ENCODE measurements at regions not wholly inside any gene's neighbourhood (a gene's known extent, or its start where the extent isn't known, plus 50 kb on each side); places are given as distances from the start of the nearest gene placed in this dataset.

DNA sequence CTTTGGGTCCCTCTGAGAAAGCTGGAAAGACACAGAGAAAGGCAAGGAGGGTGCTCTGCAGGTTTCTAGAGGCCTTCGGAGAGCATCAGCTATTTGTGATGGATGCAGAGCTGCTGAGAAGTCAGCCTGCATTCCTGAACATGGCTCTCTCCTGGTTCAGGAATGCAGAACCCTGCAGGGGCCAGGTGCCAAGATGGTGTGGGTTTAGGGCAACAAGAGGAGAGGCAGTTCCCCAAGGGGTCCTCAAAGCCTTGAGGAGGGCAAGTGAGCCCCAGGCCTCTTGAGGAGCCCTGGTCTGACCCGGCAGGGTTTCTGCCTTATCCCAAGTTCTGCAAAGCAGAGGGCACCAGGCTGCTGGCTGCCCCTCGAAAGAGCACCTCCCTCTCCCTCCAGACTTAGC lies 93.3 kb downstream of the HS1BP3 start:
- Mint-ChIP-seq H3K27ac (no peak overlapping the region), H3K9me3 (no peaks in the 10 kb centered on the region), H3K36me3 (no peaks in the 10 kb centered on the region), H3K27me3 (peaks cover 33% of the 10 kb centered on the region), H3K4me3 (no peak overlapping the region), H3K4me1 (no peaks in the 10 kb centered on the region)
- no peak for DNase-seq
- CTCF ChIA-PET = no interaction called here

DNA sequence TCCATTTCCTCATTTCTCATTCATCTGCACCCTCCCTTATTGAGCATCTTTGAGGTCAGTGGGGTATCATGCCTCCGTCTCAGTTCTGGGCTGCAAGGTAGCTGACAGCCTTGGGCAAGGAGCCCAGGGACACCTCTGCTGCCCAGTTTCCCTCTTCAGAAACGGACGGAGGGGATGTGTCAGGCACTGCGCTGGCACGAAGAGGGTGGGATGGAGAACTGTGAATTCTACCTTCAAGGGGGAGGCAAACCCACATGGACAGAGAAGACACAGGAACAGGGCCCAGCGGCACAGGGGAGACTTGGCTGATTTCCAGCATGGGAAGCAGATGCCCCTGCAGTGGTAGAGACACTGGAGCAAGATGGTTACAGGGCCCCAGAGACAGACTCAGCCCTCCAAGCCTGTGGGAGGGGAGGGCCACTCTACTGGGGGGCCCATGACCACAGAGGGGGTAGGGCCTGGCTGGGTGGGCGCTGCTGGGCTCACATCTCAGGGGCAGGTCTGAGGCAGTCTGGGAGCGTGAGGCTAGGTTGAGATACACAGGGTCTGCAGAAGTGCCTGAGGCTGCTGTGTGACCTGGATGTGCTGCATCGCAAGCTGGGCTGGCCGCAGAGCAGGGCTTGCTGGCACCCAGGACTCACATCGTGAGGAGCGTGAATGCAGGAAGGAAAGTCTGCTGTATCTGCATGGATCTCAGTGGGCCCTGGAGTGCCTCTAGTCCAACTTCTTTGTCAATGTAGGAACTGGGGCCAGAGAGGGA lies 92.3 kb downstream of the HS1BP3 start:
- Mint-ChIP-seq H3K4me1 (no peaks in the 10 kb centered on the region), H3K27ac (no peak overlapping the region), H3K36me3 (no peaks in the 10 kb centered on the region), H3K4me3 (no peak overlapping the region), H3K27me3 (peaks cover 42% of the 10 kb centered on the region), H3K9me3 (no peaks in the 10 kb centered on the region)
- CTCF ChIA-PET = no interaction called here
- no peak for DNase-seq

DNA sequence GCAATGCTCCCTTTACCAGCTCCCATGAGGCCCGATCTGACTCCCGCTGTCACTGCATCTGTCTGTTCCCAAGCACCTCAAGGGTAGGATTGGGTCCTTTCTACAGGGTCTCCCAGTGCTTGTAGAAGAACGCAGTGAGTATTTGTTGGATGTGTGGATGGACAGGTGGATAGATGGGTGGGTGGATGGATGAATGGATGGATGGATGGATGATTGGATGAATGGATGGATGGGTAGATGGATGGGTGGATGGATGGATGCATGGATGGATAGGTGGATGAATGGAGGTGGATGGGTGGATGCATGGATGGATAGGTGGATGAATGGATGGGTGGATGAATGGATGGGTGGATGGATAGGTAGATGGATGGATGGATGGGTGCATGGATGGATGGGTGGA lies 91.6 kb downstream of the HS1BP3 start:
- Mint-ChIP-seq H3K36me3 (no peaks in the 10 kb centered on the region), H3K4me1 (no peaks in the 10 kb centered on the region), H3K27me3 (peaks cover 48% of the 10 kb centered on the region), H3K27ac (no peak overlapping the region), H3K4me3 (no peak overlapping the region), H3K9me3 (no peaks in the 10 kb centered on the region)
- CTCF ChIA-PET = no interaction called here
- no peak for DNase-seq

DNA sequence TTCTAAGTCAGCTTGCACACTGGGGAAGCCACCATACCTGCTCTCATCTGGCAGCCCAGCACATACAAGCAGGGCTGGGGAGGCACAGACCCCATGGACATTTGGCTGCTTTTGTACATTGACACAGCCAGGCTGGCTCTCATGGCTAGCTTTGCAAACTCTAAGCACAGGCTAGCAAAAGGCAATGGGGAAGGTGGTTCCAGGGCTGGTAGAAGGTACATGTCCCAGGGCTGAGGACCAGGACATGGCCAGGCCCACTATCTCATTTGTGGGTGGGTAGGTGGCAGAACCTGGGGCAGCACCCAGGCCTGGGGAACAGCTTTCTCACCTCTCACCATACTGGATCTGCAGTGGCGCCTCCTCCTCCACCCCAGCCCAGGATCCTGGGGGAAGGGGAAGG lies 90.9 kb downstream of the HS1BP3 start:
- CTCF ChIA-PET = no interaction called here
- DNase-seq = no peak
- Mint-ChIP-seq H3K27me3 (peaks cover 50% of the 10 kb centered on the region), H3K4me3 (no peak overlapping the region), H3K36me3 (no peaks in the 10 kb centered on the region), H3K9me3 (no peaks in the 10 kb centered on the region), H3K4me1 (no peaks in the 10 kb centered on the region), H3K27ac (no peak overlapping the region)

DNA sequence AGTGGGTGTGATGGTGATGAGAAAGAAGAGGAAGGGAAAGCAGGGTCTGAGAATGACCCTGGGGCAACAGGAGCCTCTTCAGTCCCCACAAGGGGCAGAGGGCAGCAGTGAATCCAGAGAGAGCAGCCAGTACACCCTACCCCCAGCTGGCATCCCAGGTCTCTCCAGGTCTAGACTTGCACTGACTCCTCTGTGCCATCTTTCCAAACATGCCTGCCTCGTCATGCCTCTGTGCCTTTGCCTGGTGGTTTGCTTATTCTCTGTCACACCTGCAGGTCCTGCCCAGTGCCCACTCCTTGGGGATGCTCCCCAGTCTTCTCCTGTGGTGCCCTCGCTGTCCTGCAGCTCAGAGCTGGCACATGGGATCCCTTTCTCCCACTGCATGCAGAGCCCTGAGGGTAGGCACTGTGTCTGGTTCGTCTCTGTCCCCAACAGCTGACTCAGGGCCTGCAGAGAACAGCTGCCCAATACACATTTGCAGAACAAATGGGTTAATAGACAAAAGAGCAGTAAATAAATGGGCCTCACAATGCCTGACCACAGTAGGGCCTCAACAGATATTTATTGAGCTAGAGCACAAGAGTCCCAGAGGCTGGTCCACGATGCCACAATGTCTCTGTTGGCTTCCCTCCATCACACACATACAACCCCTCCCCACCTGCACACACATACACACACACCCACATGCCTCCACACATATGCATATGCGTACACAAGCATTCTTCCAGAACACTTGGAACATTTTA lies 89.8 kb downstream of the HS1BP3 start:
- H3K4me3 Mint-ChIP-seq = no peak overlapping the region
- H3K4me1 Mint-ChIP-seq = no peaks in the 10 kb centered on the region

DNA sequence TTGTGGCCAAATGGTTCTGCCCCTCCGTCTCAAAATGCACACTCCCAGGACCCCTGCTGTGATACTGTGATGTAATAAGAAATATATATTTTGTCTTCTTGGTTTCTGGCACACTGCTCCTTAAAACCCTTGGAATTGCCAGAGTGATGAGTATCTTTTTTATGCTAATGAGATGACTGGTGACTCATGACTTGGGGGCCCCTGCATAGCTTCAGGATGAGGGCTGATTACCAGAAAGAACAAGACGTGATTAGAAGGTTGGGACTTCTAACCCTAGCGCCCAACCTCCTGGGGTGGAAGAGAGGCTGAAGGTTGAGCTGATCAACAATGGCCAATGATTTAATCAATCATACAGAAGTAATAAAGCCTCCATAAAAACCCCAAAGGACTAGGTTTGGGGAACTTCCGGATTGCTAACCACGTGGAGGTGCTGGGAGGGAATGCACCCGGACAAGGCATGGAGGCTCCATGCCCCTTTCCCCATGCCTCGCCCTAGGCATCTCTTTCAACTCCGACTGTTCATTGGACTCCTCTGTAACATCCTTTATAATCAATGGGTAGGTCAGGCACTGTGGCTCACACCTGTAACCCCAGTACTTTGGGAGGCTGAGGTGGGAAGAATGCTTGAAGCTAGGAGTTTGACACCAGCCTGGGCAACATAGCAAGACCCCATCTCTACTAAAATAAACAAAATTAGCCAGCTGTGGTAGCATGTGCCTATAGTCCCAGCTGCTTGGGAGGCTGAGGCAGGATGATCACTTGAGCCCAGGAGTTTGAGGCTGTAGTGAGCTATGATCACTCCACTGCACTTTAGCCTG lies 89.1 kb downstream of the HS1BP3 start:
- no peak overlapping the region for H3K4me3 Mint-ChIP-seq
- CTCF ChIA-PET = interaction anchor here (1.0 to 1.2 kb wide), 2 partner anchors 10 to 82 kb away, joined by 3 read pairs; no protein-coding TSS in a partner anchor
- peaks cover 55% of the 10 kb centered on the region for H3K27me3 Mint-ChIP-seq
- H3K4me1 Mint-ChIP-seq = no peaks in the 10 kb centered on the region
- no peak overlapping the region for H3K27ac Mint-ChIP-seq
- DNase-seq = no peak
- no peaks in the 10 kb centered on the region for H3K9me3 Mint-ChIP-seq
- no peaks in the 10 kb centered on the region for H3K36me3 Mint-ChIP-seq

More for the DNA sequence above, 89.8 kb downstream of the HS1BP3 start:
- H3K27ac Mint-ChIP-seq = no peak overlapping the region
- no peaks in the 10 kb centered on the region for H3K36me3 Mint-ChIP-seq
- H3K27me3 Mint-ChIP-seq = peaks cover 52% of the 10 kb centered on the region
- no peaks in the 10 kb centered on the region for H3K9me3 Mint-ChIP-seq
- CTCF ChIA-PET = no interaction called here
- no peak for DNase-seq

DNA sequence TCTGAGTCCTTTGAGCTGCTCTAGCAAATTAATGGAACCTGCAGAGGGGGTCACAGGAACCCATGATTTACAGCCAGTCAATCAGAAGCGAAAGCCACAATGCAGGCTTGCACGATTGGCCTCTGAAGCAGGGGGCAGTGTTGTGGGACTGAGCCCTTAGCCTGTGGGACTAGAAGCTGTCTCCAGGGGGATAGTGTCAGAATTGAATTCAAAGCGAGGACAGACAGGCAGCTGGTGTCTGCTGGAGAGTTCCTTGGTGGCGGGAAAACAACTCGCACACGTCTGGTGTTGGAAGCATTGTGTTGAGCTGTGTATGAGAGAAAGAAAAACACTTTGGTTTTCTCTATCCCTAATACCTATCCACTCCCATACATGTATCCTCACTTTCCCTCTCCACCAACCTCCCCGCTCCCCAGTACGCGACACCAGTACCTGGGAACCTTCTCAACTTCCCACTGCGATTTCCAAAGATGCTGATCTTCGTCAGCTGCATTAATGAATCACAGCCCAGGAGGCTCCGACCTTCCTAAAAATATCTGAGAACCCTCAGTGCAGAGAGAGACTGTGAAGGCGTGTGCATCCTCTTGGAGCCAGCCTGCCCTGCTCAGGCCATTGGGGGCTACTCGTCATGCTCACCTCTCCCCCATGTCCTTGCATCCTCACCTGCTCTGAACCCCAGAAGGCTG lies 88.2 kb downstream of the HS1BP3 start:
- DNase-seq = no peak
- Mint-ChIP-seq H3K9me3 (no peaks in the 10 kb centered on the region), H3K36me3 (no peaks in the 10 kb centered on the region), H3K27ac (no peak overlapping the region), H3K27me3 (peaks cover 57% of the 10 kb centered on the region), H3K4me1 (no peaks in the 10 kb centered on the region), H3K4me3 (no peak overlapping the region)
- CTCF ChIA-PET = interaction anchor here (1.0 to 1.2 kb wide), 2 partner anchors 9 to 81 kb away, joined by 3 read pairs; no protein-coding TSS in a partner anchor

DNA sequence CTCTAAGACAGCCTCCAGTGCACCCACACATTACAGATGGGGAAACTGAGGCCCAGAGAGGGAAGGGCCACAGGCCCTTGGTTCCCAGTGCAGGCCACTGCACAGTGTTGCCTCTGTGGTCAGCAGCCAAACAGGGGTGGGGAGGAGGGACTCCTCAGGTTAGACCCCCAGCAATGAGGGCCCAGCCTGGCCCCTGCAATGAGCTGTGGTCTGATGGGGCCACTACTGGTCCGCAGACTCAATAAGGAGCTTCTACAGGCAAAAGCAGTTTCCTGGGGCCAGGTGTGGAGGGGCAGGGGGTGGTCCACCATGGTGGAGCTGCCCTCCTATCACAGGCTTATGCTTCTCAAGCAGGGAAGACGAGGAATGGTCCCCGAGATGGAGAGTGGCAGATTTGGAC lies 87.6 kb downstream of the HS1BP3 start:
- H3K27me3 Mint-ChIP-seq = peaks cover 57% of the 10 kb centered on the region
- no peak overlapping the region for H3K27ac Mint-ChIP-seq
- H3K4me1 Mint-ChIP-seq = no peaks in the 10 kb centered on the region
- no peaks in the 10 kb centered on the region for H3K36me3 Mint-ChIP-seq
- H3K9me3 Mint-ChIP-seq = no peaks in the 10 kb centered on the region
- CTCF ChIA-PET = interaction anchor here (1.0 kb wide), 2 partner anchors 80 to 98 kb away, joined by 3 read pairs; no protein-coding TSS in a partner anchor
- no peak overlapping the region for H3K4me3 Mint-ChIP-seq
- DNase-seq = no peak

DNA sequence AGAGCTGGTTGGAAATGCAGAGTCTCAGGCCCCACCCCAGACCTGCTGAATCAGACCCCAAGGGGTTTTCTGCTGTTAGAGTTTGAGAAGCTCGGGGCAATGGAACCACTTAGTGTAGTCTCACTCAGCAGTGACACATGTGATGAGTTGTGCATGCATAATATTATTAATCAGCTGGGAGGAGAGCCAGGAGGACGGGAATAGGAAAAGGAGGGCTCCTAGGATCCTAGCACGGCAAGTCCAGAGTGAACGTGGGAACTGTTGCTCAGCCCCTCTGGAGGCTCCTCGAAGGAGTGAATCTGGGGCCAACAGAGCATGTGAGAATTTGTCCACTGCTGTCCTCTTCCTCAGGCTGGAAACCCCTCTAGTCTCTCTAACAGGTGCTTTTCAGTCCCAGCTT lies 87.1 kb downstream of the HS1BP3 start:
- no peak for DNase-seq
- Mint-ChIP-seq H3K27ac (no peak overlapping the region), H3K4me3 (no peak overlapping the region), H3K27me3 (peaks cover 54% of the 10 kb centered on the region), H3K9me3 (no peaks in the 10 kb centered on the region), H3K4me1 (no peaks in the 10 kb centered on the region), H3K36me3 (no peaks in the 10 kb centered on the region)
- CTCF ChIA-PET = interaction anchor here (1.0 kb wide), 1 partner anchor 98 kb away, joined by 3 read pairs; no protein-coding TSS in a partner anchor

DNA sequence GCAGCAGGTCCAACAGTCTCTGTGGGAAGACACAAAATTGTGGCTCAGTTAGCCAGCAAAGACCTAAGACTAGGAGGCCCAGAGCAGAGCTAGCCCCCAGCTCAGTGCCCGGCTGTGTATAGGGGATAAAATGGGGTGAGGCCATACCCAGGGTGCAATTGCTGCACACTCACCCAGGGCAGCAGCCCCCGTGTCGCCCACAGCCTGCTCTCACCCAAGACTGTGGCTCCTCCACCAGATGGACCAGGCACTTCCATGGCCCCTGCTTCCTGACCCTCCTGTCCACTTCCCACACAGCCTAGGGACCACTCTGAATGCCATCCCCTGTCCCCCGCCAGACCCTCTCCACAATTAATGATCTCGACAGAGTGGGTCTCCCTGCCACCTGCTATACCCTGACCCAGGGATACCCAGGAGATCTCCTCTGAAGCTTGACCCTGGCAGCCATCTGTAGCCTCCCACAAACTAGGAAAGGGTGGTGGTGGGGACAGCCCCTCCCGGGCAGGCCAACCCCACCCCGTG lies 85.7 kb downstream of the HS1BP3 start:
- no peaks in the 10 kb centered on the region for H3K4me1 Mint-ChIP-seq
- H3K27ac Mint-ChIP-seq = no peak overlapping the region
- no peaks in the 10 kb centered on the region for H3K9me3 Mint-ChIP-seq
- no peak overlapping the region for H3K4me3 Mint-ChIP-seq
- no peak for DNase-seq
- H3K36me3 Mint-ChIP-seq = no peaks in the 10 kb centered on the region
- CTCF ChIA-PET = no interaction called here
- H3K27me3 Mint-ChIP-seq = peaks cover 53% of the 10 kb centered on the region

DNA sequence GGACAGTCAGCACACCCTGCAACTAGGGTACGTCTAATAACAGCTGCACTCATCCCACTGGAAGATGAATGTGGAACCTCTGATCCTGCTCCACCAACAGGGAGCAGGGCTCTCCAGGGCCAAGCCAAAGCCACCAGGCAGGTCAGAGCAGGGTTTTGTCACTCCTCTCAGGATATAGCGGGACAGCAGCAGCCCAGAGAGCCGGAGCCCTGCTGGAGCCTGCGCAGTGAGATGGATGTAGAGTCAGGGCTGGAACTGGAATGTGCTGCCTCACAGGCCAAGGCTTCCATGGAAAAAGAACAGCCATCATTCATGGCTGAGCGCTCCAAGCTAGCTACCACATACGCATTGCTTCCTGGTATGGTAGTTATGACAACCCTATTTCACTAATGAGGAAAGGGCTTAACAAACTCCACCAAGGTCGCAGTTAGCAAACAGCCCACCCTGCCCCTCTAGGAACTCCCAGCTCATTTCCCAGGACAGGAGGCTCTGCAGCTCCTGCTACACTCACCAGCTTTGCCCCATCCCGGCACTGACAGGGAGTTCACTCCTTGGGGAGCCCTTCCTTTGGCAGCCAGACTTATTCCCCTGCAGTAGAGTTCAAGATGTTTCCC lies 85.2 kb downstream of the HS1BP3 start:
- H3K9me3 Mint-ChIP-seq = no peaks in the 10 kb centered on the region
- H3K27ac Mint-ChIP-seq = no peak overlapping the region
- H3K4me3 Mint-ChIP-seq = no peak overlapping the region
- no peak for DNase-seq
- peaks cover 57% of the 10 kb centered on the region for H3K27me3 Mint-ChIP-seq
- CTCF ChIA-PET = no interaction called here
- no peaks in the 10 kb centered on the region for H3K36me3 Mint-ChIP-seq
- H3K4me1 Mint-ChIP-seq = no peaks in the 10 kb centered on the region

DNA sequence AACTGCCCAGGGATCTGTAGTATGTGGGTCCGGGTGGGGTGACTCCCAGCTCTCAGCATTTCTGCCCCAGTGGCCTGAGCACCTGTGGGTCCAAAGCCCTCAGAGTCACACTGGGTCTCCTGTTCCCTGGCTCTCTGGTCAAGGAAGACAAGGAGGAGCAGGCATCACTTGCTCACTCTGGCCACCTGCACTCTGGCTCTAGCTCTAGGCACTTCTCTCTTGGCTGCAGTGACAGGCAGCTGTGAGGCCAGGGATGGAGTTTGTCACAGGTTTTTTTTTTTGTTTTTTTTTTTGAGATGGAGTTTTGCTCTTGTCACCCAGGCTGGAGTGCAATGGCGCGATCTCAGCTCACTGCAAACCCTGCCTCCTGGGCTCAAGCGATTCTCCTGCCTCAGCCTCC lies 84.6 kb downstream of the HS1BP3 start:
- Mint-ChIP-seq H3K27me3 (peaks cover 53% of the 10 kb centered on the region), H3K4me3 (no peak overlapping the region), H3K36me3 (no peaks in the 10 kb centered on the region), H3K27ac (no peak overlapping the region), H3K4me1 (no peaks in the 10 kb centered on the region), H3K9me3 (no peaks in the 10 kb centered on the region)
- CTCF ChIA-PET = no interaction called here
- no peak for DNase-seq

DNA sequence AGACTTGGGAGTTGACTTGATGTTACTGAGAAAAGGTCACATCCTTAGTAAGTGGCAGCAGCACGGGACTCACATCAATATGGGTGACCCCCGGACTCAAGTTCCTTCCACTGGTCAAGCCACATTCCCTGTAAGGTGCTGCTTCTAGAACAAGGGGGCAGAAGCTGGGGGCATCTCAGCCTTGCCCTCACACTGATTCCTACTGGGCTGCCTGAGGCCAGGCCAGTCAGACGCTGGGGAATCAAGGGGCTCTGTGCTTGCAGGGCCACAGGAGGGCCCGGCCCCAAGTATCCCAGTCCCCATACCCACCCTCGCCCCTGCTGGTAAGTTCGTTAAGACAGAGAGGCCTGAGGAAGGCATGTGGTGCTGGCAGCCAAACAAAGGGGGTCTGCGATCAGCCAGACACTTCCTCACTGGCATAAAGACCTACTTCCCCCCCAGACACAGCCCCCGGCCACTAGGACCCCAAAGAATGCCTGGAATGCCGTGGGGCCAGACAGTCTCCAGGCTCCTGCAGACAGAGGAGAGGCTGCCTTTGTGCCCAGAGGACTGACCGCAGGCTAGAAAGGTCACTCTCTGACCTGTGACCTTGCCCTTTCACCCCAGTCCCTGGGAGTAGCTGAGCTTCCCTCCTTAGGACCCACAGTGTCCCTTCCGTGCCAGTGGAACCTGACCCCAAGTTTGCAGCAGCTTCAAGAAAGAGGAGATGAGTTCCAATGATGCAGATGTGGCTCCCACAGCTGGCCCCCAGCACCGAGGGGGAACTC lies 83.6 kb downstream of the HS1BP3 start:
- Mint-ChIP-seq H3K27ac (no peak overlapping the region), H3K4me3 (no peak overlapping the region), H3K36me3 (no peaks in the 10 kb centered on the region), H3K27me3 (peaks cover 53% of the 10 kb centered on the region), H3K4me1 (peaks cover 4% of the 10 kb centered on the region), H3K9me3 (no peaks in the 10 kb centered on the region)
- DNase-seq = no peak
- CTCF ChIA-PET = no interaction called here
